SK-MEL-5 (cell line): ENCODE measurements at regions not wholly inside any gene's neighbourhood (a gene's known extent, or its start where the extent isn't known, plus 50 kb on each side); places are given as distances from the start of the nearest gene placed in this dataset.
"Not testable (repeated sequence)": the region's sequence is repeated elsewhere in the genome, so short reads cannot be mapped to it uniquely, and the experiment has no call there.

ENCODE experiments used
- DNase-seq: peaks from one replicate; pipeline ENCODE4 v3.0.0-alpha.2; 2016; ENCODE audit warnings: low read depth, low spot score
- in situ Hi-C: cut with HindIII; loops from 2 replicates; pipeline ENCODE4 v1.10.0; 2016; ENCODE audit warnings: low sequenced_read_pairs, high pct_unique_total_duplicates, low pct_unique_long_range_greater_than_20kb

DNA sequence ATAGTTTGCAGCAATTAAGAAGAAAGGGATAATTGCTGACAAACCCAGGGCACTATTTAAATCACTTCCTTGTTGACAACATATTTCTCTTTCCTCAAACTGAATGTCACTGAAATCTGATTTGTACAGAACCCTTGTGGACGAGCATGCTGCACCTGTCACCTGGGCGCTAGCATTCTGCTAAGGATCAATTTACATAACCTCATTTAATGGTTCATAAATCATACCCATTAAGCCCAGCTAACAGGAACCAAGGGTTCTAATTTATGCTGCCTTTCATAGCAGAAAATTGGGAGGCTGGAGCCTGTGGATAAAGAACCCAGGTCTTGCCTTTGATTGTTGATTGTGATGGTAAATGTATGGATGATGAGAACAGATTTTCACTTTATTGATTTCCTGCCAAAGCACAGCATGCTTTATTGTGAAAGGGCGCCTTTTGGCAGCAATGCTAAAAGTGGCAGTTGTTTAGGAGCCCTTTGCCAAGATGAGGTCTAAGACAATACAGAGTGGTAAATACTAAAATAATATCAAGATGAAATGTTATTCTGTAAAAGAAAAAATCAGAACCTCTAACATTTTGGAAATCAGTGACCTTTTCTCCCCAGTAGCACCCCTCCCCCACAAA lies 95.4 kb downstream of the NKX2-1 start:
- DNase-seq, result no peak
- in situ Hi-C loops, result no loop called here

DNA sequence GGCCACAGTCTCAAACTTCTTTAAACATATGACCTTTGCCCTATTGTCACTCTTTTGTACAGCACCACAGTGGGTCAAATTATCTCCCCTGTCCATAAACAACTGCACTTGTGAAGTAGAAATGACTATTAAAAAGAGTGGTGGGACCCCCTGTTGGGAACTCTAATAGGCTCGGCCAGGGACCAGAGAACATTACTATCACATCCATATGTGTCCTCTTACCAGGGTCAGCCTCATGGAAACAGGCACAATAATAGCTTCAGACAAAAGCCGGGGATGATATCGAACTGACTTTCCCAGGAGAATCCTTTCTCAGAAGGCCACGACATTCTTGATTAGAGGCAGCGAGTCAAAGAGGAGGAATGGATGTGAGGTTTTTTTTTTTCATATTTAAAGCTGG lies 96.6 kb downstream of the NKX2-1 start:
- in situ Hi-C loops, result no loop called here
- DNase-seq, result no peak

DNA sequence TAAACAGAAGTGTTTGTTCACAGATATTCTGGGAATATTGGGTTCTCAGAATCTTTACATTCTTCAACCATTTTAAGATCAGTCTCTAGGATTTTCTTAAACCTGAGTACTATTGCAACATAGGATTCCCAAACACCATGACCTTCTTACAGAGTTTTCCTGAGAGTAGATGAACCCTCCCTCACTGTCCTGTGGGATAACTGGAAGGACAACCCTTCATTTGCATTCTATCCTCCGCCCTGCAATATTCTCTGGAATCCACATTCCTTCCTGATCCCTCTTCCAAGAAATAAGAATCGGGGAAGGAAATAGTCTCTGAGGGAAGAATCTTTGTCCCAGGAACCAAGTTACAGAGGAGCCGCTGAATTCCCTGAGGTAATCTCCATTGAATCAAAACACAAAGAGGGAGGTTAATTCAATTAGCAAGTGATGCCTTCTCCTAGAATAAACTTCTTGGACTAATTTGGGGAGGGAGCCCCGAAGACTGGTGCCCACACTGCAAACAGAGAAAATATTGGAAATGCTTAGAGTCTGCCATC lies 99.8 kb upstream of the MBIP start:
- in situ Hi-C loops, result no loop called here
- no peak for DNase-seq

DNA sequence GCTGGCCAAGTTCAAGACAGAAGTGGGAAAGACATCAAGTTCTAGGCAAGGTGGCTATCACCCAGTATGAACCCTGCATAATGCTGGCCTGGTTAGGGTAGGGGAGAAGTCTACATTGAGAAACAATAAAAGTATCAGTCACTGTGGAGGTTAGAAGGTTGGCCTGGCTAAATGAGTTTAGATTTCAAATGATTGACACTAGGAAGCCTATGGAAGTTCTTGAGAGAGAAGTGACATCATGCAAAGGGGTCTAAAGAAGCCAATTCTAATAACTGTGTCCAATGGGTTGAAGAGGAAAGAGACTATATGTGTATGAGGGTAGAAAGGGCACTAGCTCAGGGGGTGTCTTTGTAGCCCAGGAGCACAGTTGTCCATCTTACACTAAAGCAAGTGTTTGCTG lies 98.5 kb upstream of the MBIP start:
- DNase-seq, result no peak
- in situ Hi-C loops, result no loop called here

DNA sequence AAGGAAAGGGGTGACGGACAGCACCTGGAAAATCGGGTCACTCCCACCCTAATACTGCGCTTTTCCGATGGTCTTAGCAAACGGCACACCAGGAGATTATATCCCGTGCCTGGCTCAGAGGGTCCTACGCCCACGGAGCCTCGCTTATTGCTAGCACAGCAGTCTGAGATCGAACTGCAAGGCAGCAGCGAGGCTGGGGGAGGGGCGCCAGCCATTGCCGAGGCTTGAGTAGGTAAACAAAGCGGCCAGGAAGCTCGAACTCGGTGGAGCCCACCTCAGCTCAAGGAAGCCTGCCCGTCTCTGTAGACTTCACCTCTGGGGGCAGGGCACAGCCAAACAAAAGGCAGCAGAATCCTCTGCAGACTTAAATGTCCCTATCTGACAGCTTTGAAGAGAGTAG lies 91.5 kb upstream of the MBIP start:
- in situ Hi-C loops, result not testable (repeated sequence)

DNA sequence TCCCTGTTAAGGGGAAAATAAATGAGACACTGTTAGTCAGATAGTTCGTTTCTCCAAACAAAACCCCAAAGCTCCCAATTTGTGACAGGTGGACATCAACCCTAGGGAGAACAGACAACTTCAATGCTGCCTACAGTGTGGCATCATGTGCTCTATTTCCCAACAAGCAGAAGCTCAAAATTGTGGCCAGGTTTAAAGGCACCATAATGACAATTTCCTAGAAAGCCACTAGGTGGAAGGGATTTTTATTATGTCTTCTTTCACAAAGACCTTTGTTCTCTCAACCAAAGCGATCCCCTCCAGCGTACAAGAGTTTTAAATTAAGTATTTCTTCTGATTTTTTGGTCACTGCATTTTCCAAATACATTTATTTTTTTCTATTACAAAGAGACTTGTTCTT lies 88.0 kb upstream of the MBIP start:
- DNase-seq, result no peak
- in situ Hi-C loops, result no loop called here

More for the DNA sequence above, 91.5 kb upstream of the MBIP start:
- not testable (repeated sequence) for DNase-seq

DNA sequence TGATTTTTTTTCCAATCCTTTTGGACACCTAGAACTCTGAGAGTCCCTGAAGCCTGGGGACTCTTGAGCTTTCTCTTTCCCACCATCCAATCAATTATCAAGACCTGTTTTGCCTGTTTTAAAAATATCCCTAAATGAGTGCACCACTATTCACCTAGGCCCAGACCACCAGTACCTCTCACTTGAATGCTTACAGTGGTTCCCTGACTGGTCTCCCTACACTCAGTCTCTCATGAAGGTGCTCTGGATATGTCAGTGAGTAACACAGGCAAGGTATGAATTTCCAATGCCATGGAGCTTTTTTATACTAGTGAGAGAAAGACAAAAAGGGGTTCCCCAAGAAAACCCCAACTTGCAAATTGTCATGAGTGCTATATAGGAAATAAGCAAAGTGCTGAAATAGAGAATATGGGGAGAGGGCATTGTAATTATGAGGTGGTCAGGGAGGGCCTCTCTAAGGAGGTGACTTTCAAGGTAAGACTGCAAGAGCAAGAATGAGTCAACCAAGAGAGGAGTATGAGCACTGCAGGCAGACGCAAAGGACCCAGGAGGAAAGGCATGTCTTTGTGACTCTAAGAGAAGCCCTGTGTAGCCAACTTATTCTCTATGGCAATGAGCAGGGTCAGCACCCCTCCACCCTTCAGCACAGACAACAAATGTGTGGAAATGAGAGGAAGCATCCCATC lies 85.3 kb upstream of the MBIP start:
- in situ Hi-C loops, result no loop called here
- no peak for DNase-seq

DNA sequence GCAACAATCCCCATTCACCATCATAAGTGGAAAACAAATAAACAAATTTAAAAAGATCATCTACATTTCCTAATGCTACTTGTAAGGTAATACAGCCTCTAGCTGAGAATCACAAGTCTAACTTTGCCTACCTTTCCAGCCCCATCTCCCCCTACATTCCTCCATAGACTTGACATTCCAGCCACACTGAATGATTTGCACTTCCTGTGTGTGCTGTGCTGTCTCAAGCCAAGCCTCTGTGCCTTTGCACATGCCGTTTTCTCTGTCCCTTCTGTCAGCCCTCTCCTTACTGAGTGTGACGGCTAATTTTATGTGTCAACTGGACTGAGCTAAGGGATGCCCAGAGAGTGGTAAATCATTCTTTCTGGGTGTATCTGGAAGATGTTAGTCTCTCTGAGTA lies 82.4 kb upstream of the MBIP start:
- no peak for DNase-seq
- in situ Hi-C loops, result no loop called here

DNA sequence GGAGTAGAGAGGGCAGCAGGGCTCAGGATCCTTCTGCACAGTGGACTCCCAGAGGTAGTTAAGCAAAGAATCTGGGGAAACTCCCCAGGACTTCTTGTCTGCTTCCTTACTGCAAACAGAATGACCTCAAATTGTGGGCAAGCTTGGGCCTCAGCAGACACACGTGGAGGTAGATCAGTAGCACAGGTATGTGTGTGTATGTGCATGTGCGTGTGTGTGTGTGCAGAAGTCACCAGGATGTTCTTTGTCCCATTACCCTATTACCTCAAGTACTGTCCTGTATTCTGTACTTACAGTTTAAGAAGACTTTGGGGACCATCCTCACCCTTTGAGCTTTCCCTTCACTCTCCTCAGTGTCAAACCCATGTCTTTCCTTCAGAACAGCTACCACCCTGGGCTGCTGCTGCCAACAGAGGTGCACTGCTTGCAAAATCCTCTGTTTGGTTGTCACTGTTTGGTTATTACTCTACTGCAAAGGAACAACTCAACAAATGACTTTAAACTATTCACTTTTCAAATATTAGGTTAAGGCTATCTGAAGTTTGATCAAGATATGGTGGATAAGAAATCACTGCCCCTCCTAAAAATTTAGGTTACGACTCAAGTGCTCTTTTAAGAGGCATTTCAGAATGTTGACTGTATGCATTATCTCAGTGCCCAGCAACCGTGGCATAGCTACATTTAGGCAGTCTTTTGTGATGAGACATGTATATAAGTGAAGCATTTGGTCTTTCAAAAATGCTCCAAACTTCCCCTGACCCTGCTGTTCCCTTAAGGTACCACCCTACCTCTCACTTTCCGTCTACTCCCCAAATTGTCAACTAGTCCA lies 78.2 kb upstream of the MBIP start:
- in situ Hi-C loops, result no loop called here
- DNase-seq, result no peak

DNA sequence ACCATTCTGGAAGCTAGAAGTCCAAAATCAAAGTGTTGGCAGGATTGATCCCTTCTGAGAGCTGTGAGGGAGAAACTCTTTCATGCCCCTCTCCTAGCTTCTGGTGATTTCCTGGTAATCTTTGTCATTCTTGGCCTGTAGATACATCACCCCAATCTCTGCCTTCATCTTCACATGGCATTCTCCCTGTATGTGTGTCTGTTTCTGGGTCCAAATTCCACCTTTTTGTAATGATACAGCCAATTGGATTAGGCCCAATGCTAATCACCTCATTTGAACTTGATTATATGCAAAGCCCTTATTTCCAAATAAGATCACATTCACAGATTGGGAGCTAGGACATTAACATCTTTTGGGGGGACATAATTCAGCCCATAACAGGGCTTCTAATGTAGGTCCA lies 76.9 kb upstream of the MBIP start:
- no peak for DNase-seq
- in situ Hi-C loops, result no loop called here

DNA sequence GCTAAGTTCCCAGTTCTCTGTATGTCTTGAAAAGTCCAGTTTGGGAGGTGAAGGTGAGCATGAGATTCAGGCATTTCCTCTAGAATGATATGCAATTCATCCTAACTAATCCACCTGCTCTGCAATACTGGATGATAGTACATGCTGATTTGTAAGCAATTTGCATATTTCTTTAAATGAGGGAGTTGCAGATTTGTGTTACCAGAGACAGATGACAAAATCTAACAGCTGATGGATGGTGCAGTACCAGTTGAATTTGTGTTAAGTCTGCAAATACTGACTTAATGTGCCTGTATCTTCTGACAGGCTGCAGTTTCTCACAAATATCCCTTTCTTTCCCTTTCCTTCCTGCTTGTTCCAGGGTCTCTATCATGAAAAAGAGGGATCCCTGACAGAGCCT lies 76.4 kb upstream of the MBIP start:
- in situ Hi-C loops, result no loop called here
- DNase-seq, result no peak

DNA sequence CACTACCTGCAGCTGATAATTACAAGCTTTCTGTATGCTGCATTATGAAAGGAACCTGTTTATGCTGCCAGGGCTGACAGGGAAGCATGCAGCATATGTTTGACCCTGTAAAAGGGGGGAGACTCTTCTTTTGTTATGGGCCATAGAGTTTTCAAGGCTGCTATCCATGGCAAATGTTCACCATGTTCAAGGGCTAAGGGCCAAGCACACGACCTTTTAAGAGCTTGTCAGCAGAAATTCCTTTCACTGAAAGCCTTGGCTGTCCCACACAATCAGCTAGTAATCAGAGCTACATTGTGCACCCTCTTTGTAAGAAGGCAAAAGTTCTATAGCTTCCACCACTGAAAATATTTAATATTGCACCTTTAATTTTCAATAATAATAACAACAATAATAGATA lies 74.2 kb upstream of the MBIP start:
- DNase-seq, result no peak
- in situ Hi-C loops, result no loop called here

DNA sequence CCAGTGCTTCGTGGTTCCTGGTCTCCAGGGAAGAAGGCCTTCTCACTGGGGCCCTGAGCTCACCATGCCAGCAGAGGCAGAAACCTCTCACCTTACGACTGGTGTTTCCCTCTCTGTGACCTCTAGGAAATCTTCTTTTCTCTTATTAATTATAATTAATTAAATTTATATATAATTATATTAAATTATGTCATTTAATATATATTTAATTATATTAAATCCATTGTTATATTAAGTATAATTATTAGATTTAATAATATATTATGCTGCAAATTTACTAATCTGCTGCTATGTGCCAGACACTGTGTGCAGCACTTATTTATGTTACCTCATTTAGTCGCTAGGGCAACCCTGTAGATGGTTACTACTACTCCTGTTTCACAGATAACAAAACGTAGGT lies 70.3 kb upstream of the MBIP start:
- DNase-seq, result no peak
- in situ Hi-C loops, result no loop called here

DNA sequence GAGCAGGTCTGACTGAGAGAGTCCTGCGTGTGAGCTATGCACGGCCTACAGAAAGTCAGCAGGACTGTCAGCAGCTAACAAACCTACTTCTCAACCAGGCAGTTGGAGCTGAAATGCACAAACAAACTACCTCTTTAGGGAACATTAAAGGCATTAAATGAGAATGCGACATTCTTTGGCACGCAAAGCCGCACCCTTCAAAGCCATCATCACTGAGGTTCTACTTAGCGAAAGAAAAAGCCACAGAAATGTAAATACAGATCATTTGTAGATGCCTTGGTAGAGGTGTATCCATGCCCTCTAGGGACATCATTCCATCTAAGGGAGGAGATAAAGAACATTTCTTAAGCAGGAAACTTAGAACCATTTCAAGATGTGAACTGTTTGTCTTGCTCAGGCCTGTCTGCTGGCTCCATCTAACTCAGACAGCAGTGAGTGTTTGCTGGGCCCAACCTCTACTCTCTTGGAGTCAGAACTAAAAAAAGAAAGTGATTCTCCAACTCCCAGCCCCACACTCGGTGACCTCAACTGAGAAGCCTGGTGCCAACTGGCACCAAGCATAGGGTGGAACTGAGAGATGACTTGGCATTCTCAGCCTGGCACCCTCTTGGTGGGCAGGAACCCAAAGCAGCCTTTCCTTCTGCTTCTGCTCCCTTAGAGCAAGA lies 63.5 kb upstream of the MBIP start:
- DNase-seq, result no peak
- in situ Hi-C loops, result no loop called here

DNA sequence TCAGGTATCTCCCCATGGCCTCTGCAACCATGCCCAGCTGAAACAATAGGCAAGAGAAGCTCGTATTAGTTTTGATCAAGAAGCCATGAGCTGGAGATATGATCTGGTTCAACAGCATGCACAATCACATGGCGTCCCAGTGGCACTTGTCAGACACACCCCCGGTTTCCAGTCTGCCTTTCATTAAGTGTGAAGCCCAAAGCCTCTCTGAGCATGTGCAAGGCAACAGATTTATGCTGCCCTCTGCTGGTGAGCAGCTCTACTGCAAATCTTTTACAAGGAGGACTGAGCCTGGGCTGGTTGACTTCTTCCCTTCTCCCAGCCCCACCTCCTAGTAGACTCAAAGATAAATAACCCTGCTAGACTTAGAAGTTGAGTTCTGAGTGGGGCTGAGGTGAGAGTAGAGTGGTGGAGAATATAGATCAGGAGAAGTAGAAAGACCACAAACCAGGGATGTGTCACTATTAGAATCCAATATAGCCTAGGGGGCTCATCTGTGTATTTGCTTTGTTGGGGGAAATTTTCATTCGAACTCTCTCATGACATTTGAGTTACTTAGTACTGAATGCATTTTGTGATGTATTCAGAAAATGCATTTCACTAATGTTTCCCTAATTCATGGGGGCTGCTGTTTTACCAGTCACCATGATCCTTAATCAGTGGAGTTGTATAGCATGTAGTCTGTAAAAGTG lies 53.7 kb upstream of the MBIP start:
- in situ Hi-C loops, result no loop called here
- DNase-seq, result peak; percentile 90
